GM12878 (cell line): ENCODE measurements at regions not wholly inside any gene's neighbourhood (a gene's known extent, or its start where the extent isn't known, plus 50 kb on each side); places are given as distances from the start of the nearest gene placed in this dataset.

Experiments used
- CHD1 ChIP-seq: IDR thresholded peaks from 2 replicates; pipeline ENCODE4 v1.6.1; 2012; ENCODE audit warnings: low read depth, low read length, improper control_type of control experiment
- CHD4 ChIP-seq: fragments of 200-600 bp; sonication (generic); IDR thresholded peaks from 2 replicates; pipeline ENCODE4 v1.6.1; 2016; ENCODE audit warnings: mild to moderate bottlenecking
- EGR1 ChIP-seq, 2 experiments: IDR thresholded peaks; 1 replicate in 1 of 2; 2 replicates in 1 of 2; pipeline ENCODE4 v1.6.1; 2011 to 2012; ENCODE audit warnings: low read depth in 2 of 2, low read length in 2 of 2, borderline replicate concordance in 1 of 2, mild to moderate bottlenecking in 1 of 2, moderate library complexity in 1 of 2
- FOXM1 ChIP-seq: IDR thresholded peaks from 2 replicates; pipeline ENCODE4 v1.6.1; 2012; ENCODE audit warnings: low read depth, mild to moderate bottlenecking, inconsistent platforms, low read length, moderate library complexity
- IKZF1 ChIP-seq: fragments of 450-650 bp; conservative IDR thresholded peaks from 2 replicates; pipeline ENCODE4 v1.6.1; 2017; ENCODE audit warnings: antibody characterized with exemption, mild to moderate bottlenecking
- MXI1 ChIP-seq: fragments of 150-350 bp; IDR thresholded peaks from 2 replicates; pipeline ENCODE4 v1.6.1; 2011; ENCODE audit warnings: low read depth, mild to moderate bottlenecking, inconsistent platforms, low read length, improper control_type of control experiment
- PKNOX1 ChIP-seq: fragments of 450-650 bp; IDR thresholded peaks from 2 replicates; pipeline ENCODE4 v1.6.1; 2016; ENCODE audit warnings: mild to moderate bottlenecking
- RAD21 ChIP-seq: IDR thresholded peaks from 2 replicates; pipeline ENCODE4 v1.6.1; 2011; ENCODE audit warnings: mild to moderate bottlenecking, low read depth, low read length, moderate library complexity; ENCODE audit not compliant: insufficient read depth
- RCOR1 ChIP-seq: conservative IDR thresholded peaks from 2 replicates; pipeline ENCODE4 v1.6.1; 2012; ENCODE audit warnings: low read depth, low read length, improper control_type of control experiment
- REST ChIP-seq: IDR thresholded peaks from 2 replicates; pipeline ENCODE4 v1.6.1; 2012; ENCODE audit warnings: mild to moderate bottlenecking, low read depth, low read length
- SP1 ChIP-seq: IDR thresholded peaks from one replicate; pipeline ENCODE4 v1.6.1; 2011; ENCODE audit warnings: low read depth, low read length
- TF ChIP-seq, protein P1 (sequence below), 3 experiments: IDR thresholded peaks in 2 of 3; conservative IDR thresholded peaks in 1 of 3; 2 replicates each; pipeline ENCODE4 v1.5.1; 2011; ENCODE audit warnings: low read depth in 3 of 3, low read length in 3 of 3, mild to moderate bottlenecking in 3 of 3, control low read depth in 2 of 3, moderate library complexity in 2 of 3, inconsistent platforms in 1 of 3, mixed read lengths in 1 of 3; ENCODE audit not compliant: control insufficient read depth in 2 of 3, insufficient read depth in 1 of 3; ENCODE audit errors: extremely low read depth in 1 of 3

- TF ChIP-seq REST (no peak), CHD4 (no peak), MXI1 (no peak), IKZF1 (no peak), PKNOX1 (no peak), SP1 (no peak), RAD21 (no peak), EGR1 (IDR thresholded peaks at IDR 0.05; ENCODE audit: borderline replicate concordance in 1 of 2, low read depth in 2 of 2, low read length in 2 of 2) (no peak), FOXM1 (no peak), RCOR1 (no peak), CHD1 (no peak)
- TF ChIP-seq, protein P1, sequence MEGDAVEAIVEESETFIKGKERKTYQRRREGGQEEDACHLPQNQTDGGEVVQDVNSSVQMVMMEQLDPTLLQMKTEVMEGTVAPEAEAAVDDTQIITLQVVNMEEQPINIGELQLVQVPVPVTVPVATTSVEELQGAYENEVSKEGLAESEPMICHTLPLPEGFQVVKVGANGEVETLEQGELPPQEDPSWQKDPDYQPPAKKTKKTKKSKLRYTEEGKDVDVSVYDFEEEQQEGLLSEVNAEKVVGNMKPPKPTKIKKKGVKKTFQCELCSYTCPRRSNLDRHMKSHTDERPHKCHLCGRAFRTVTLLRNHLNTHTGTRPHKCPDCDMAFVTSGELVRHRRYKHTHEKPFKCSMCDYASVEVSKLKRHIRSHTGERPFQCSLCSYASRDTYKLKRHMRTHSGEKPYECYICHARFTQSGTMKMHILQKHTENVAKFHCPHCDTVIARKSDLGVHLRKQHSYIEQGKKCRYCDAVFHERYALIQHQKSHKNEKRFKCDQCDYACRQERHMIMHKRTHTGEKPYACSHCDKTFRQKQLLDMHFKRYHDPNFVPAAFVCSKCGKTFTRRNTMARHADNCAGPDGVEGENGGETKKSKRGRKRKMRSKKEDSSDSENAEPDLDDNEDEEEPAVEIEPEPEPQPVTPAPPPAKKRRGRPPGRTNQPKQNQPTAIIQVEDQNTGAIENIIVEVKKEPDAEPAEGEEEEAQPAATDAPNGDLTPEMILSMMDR (IDR thresholded peaks at IDR 0.05 in 2 of 3, conservative IDR thresholded peaks at IDR 0.05 in 1 of 3; ENCODE audit: control insufficient read depth in 2 of 3, extremely low read depth in 1 of 3, insufficient read depth in 1 of 3, low read depth in 3 of 3, low read length in 3 of 3) = no peak
Measured at GRCh38 chr14:97445367-97445766, 648.2 kb downstream of the VRK1 start.
